ENCODE measurements at regions not wholly inside any gene's neighbourhood (a gene's known extent, or its start where the extent isn't known, plus 50 kb on each side); places are given as distances from the start of the nearest gene placed in this dataset.

DNA sequence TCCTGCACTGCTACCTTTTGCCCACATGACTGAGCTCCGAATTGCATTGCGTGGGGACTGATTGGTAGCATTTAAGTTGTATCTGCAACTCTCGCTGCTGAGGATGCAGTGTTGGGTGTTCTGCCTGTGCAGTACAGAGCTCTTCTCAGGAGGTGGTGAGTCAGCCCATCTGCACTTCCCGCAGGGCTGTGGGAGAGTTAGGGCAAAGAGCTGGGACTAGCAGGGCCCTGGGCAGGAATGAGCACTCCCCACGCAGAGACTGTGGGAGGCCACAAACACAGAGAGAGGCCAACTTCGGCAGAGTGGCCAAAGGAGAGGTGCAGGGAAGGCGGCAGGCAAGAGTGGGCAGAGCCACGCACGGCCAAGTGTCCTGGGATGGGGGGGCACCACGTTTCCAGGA lies 244.7 kb downstream of the SIPA1L2 start:
- POLR2A ChIA-PET, result no interaction called here

More for the DNA sequence above, 244.7 kb downstream of the SIPA1L2 start:
- H3K9ac ChIP-seq, result no peak overlapping the region
- no peak overlapping the region for H2AFZ ChIP-seq (ENCODE audit: low read depth)
- no peaks in the 10 kb centered on the region for H3K9me3 ChIP-seq
- no peaks in the 10 kb centered on the region for H3K27me3 ChIP-seq (ENCODE audit: insufficient read depth)
- H3K4me2 ChIP-seq, result no peak overlapping the region
- H3K79me2 ChIP-seq (ENCODE audit: insufficient read depth), result no peaks in the 10 kb centered on the region
- H3K9me2 ChIP-seq, result no peaks in the 10 kb centered on the region
- H3F3A ChIP-seq (replicated peaks; ENCODE audit: insufficient read depth), result no peaks in the 10 kb centered on the region
- no peaks in the 10 kb centered on the region for H4K20me1 ChIP-seq (ENCODE audit: insufficient read depth)
- H3K27ac ChIP-seq (ENCODE audit: low read depth in 2 of 2, low read length in 1 of 2), result no peak overlapping the region
- H3K4me1 ChIP-seq (ENCODE audit: control insufficient read depth in 1 of 2, insufficient read depth in 2 of 2, low read depth in 1 of 2, low read length in 1 of 2), result peaks cover 0 to 4% of the 10 kb centered on the region in 2 experiments; a peak in 1 of 4 replicates
- CTCF ChIA-PET, result no interaction called here
- H3K4me3 ChIP-seq (ENCODE audit: low read depth in 2 of 2, low read length in 1 of 2), result no peak overlapping the region
- no peak for DNase-seq
- H3K36me3 ChIP-seq (replicated peaks in 1 of 2; ENCODE audit: control insufficient read depth in 1 of 2, insufficient read depth in 2 of 2, low read length in 1 of 2), result no peaks in the 10 kb centered on the region
- TF ChIP-seq FOXJ3 (CRISPR knock-in tag; IDR thresholded peaks at IDR 0.05), result no peak
- TF ChIP-seq SIN3A (IDR thresholded peaks at IDR 0.05; ENCODE audit: borderline replicate concordance, low read depth, low read length), result no peak
- no peak for TF ChIP-seq NRF1 (IDR thresholded peaks at IDR 0.05; ENCODE audit: low read depth, low read length)
- TF ChIP-seq, protein P1, sequence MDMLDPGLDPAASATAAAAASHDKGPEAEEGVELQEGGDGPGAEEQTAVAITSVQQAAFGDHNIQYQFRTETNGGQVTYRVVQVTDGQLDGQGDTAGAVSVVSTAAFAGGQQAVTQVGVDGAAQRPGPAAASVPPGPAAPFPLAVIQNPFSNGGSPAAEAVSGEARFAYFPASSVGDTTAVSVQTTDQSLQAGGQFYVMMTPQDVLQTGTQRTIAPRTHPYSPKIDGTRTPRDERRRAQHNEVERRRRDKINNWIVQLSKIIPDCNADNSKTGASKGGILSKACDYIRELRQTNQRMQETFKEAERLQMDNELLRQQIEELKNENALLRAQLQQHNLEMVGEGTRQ (IDR thresholded peaks at IDR 0.05; ENCODE audit: borderline replicate concordance, low read depth, low read length), result no peak
- TF ChIP-seq JUND (IDR thresholded peaks at IDR 0.05), result no peak
- TF ChIP-seq SMC3 (IDR thresholded peaks at IDR 0.05; ENCODE audit: low read depth, low read length), result no peak
- TF ChIP-seq, protein P2, sequence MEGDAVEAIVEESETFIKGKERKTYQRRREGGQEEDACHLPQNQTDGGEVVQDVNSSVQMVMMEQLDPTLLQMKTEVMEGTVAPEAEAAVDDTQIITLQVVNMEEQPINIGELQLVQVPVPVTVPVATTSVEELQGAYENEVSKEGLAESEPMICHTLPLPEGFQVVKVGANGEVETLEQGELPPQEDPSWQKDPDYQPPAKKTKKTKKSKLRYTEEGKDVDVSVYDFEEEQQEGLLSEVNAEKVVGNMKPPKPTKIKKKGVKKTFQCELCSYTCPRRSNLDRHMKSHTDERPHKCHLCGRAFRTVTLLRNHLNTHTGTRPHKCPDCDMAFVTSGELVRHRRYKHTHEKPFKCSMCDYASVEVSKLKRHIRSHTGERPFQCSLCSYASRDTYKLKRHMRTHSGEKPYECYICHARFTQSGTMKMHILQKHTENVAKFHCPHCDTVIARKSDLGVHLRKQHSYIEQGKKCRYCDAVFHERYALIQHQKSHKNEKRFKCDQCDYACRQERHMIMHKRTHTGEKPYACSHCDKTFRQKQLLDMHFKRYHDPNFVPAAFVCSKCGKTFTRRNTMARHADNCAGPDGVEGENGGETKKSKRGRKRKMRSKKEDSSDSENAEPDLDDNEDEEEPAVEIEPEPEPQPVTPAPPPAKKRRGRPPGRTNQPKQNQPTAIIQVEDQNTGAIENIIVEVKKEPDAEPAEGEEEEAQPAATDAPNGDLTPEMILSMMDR (IDR thresholded peaks at IDR 0.05), result no peak
- no peak for TF ChIP-seq RCOR1 (IDR thresholded peaks at IDR 0.05; ENCODE audit: low read length)
- no peak for TF ChIP-seq MXI1 (IDR thresholded peaks at IDR 0.05; ENCODE audit: low read depth, low read length)
- TF ChIP-seq, protein P3, sequence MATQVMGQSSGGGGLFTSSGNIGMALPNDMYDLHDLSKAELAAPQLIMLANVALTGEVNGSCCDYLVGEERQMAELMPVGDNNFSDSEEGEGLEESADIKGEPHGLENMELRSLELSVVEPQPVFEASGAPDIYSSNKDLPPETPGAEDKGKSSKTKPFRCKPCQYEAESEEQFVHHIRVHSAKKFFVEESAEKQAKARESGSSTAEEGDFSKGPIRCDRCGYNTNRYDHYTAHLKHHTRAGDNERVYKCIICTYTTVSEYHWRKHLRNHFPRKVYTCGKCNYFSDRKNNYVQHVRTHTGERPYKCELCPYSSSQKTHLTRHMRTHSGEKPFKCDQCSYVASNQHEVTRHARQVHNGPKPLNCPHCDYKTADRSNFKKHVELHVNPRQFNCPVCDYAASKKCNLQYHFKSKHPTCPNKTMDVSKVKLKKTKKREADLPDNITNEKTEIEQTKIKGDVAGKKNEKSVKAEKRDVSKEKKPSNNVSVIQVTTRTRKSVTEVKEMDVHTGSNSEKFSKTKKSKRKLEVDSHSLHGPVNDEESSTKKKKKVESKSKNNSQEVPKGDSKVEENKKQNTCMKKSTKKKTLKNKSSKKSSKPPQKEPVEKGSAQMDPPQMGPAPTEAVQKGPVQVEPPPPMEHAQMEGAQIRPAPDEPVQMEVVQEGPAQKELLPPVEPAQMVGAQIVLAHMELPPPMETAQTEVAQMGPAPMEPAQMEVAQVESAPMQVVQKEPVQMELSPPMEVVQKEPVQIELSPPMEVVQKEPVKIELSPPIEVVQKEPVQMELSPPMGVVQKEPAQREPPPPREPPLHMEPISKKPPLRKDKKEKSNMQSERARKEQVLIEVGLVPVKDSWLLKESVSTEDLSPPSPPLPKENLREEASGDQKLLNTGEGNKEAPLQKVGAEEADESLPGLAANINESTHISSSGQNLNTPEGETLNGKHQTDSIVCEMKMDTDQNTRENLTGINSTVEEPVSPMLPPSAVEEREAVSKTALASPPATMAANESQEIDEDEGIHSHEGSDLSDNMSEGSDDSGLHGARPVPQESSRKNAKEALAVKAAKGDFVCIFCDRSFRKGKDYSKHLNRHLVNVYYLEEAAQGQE (IDR thresholded peaks at IDR 0.05; ENCODE audit: low read depth, low read length), result no peak
- WGBS (ENCODE audit: low lambda C conversion rate), result 63% methylated on average over 10 of the region's 10 CpGs

Measured in SK-N-SH (cell line).